ENCODE measurements at regions not wholly inside any gene's neighbourhood (a gene's known extent, or its start where the extent isn't known, plus 50 kb on each side); places are given as distances from the start of the nearest gene placed in this dataset.
A peak's percentile ranks its signal among the peaks of the same experiment; 100 is the strongest.

DNA sequence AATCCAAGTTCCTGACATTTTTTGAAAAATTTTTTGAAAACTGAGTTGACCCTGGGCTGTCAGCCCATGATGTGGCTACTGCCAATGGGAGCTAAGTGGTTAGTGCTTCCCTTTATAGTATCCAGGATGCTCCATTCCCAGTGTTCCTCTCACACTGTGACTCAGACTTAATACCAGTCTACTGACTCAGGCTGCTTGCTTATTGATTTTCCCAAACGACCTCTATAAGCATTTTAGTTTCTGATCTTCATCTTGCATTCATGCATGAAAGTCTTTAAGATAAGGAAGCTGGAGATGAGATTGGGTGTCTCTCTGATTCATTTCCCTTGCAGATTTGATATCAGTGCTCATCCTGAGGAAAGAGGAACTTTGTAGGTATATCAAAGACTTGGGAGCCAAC lies 560.0 kb downstream of the TBC1D32 start (continued):
- TF ChIP-seq, protein P1, sequence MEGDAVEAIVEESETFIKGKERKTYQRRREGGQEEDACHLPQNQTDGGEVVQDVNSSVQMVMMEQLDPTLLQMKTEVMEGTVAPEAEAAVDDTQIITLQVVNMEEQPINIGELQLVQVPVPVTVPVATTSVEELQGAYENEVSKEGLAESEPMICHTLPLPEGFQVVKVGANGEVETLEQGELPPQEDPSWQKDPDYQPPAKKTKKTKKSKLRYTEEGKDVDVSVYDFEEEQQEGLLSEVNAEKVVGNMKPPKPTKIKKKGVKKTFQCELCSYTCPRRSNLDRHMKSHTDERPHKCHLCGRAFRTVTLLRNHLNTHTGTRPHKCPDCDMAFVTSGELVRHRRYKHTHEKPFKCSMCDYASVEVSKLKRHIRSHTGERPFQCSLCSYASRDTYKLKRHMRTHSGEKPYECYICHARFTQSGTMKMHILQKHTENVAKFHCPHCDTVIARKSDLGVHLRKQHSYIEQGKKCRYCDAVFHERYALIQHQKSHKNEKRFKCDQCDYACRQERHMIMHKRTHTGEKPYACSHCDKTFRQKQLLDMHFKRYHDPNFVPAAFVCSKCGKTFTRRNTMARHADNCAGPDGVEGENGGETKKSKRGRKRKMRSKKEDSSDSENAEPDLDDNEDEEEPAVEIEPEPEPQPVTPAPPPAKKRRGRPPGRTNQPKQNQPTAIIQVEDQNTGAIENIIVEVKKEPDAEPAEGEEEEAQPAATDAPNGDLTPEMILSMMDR (IDR thresholded peaks at IDR 0.05), result no peak
- TF ChIP-seq PRRX2 (CRISPR knock-in tag; IDR thresholded peaks at IDR 0.05), result no peak
- TF ChIP-seq IRF2 (CRISPR knock-in tag; IDR thresholded peaks at IDR 0.05; ENCODE audit: borderline replicate concordance, low read depth), result no peak
- TF ChIP-seq PRDM15 (CRISPR knock-in tag; IDR thresholded peaks at IDR 0.05), result no peak

DNA sequence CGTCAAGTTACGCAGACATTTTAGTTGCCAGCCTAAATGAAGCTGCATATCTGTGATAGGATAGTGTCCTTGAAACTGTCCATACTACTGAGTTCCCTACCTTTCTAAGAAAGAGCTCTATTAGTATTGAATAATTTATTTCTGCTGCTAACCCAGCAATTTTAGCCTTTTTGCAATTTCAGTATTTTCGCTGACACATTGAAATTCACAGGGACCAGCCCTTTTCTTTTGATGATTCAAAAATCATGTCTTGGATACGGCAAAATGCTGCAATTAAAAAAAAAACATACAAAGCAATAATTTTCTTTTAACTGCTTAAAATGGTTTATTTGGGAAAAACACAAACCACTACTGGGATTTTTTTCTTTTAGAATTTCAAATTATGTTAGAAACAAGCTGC lies 563.3 kb downstream of the TBC1D32 start:
- Mint-ChIP-seq H3K4me3 (no peak overlapping the region), H3K9me3 (no peaks in the 10 kb centered on the region), H3K4me1 (peaks cover 3% of the 10 kb centered on the region; the same call in 1 of the 2 replicates), H3K27me3 (ENCODE audit: low read depth) (no peaks in the 10 kb centered on the region), H3K36me3 (no peaks in the 10 kb centered on the region), H3K27ac (no peak overlapping the region)
- POLR2A ChIA-PET, result interaction anchor here (0.7 kb wide), 1 partner anchor 9 kb away, joined by 3 read pairs; no protein-coding TSS in a partner anchor
- ATAC-seq (no peak), DNase-seq (ENCODE audit: low spot score) (no peak)
- no peak for TF ChIP-seq HMGA2 (CRISPR knock-in tag; IDR thresholded peaks at IDR 0.05)
- no peak for TF ChIP-seq ELF4 (CRISPR knock-in tag; IDR thresholded peaks at IDR 0.05; ENCODE audit: low read depth)
- TF ChIP-seq, protein P2, sequence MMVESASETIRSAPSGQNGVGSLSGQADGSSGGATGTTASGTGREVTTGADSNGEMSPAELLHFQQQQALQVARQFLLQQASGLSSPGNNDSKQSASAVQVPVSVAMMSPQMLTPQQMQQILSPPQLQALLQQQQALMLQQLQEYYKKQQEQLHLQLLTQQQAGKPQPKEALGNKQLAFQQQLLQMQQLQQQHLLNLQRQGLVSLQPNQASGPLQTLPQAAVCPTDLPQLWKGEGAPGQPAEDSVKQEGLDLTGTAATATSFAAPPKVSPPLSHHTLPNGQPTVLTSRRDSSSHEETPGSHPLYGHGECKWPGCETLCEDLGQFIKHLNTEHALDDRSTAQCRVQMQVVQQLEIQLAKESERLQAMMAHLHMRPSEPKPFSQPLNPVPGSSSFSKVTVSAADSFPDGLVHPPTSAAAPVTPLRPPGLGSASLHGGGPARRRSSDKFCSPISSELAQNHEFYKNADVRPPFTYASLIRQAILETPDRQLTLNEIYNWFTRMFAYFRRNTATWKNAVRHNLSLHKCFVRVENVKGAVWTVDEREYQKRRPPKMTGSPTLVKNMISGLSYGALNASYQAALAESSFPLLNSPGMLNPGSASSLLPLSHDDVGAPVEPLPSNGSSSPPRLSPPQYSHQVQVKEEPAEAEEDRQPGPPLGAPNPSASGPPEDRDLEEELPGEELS (CRISPR knock-in tag; IDR thresholded peaks at IDR 0.05), result no peak
- TF ChIP-seq NFYB (CRISPR knock-in tag; conservative IDR thresholded peaks at IDR 0.05; ENCODE audit: low read depth), result no peak
- TF ChIP-seq NR2C2 (CRISPR knock-in tag; IDR thresholded peaks at IDR 0.05), result no peak
- no peak for TF ChIP-seq ATF1 (CRISPR knock-in tag; IDR thresholded peaks at IDR 0.05)
- no peak for TF ChIP-seq ZNF416 (CRISPR knock-in tag; IDR thresholded peaks at IDR 0.05)
- no peak for TF ChIP-seq MYBL2 (CRISPR knock-in tag; IDR thresholded peaks at IDR 0.05)
- no peak for TF ChIP-seq ZNF671 (CRISPR knock-in tag; IDR thresholded peaks at IDR 0.05)
- CTCF ChIA-PET, result no interaction called here

DNA sequence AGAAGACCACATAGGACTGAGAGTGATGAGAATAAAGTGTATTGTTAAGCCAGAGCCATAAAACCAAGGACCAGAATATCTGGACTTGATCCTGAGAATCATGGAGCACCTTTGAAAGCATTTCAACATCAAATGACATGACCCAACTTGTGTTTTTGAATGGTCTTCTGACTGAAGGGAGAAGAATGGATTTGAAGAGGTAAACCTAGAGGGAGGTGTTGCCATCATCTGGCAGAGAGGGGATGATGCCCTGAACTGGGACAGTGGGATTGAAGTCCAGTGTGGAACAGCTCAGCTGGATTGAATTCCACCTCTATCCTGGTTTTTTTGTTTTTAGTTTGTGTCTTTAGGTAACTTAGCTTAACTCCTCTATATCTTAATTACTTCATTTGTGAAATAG lies 570.0 kb downstream of the TBC1D32 start:
- ChIA-PET CTCF (interaction anchor here (1.6 kb wide), 1 partner anchor 358 kb away, joined by 10 read pairs; no protein-coding TSS in a partner anchor), POLR2A (no interaction called here)
- H3K27me3 Mint-ChIP-seq (ENCODE audit: low read depth), result no peaks in the 10 kb centered on the region
- ATAC-seq, result peak; percentile 79
- peaks cover 8% of the 10 kb centered on the region; the same call in 1 of the 2 replicates for H3K4me1 Mint-ChIP-seq
- no peak overlapping the region for H3K27ac Mint-ChIP-seq
- no peak for DNase-seq (ENCODE audit: low spot score)
- no peaks in the 10 kb centered on the region for H3K9me3 Mint-ChIP-seq
- no peak overlapping the region for H3K4me3 Mint-ChIP-seq
- no peaks in the 10 kb centered on the region for H3K36me3 Mint-ChIP-seq
- TF ChIP-seq ZNF232 (CRISPR knock-in tag; IDR thresholded peaks at IDR 0.05) (no peak), RELA (CRISPR knock-in tag; IDR thresholded peaks at IDR 0.05; ENCODE audit: borderline replicate concordance) (no peak), JAZF1 (CRISPR knock-in tag; IDR thresholded peaks at IDR 0.05) (no peak), KAT7 (CRISPR knock-in tag; IDR thresholded peaks at IDR 0.05; ENCODE audit: borderline replicate concordance) (no peak), SP1 (CRISPR knock-in tag; conservative IDR thresholded peaks at IDR 0.05) (no peak), ZNF263 (CRISPR knock-in tag; IDR thresholded peaks at IDR 0.05; ENCODE audit: low read depth) (no peak), ZBTB21 (CRISPR knock-in tag; IDR thresholded peaks at IDR 0.05; ENCODE audit: borderline replicate concordance) (no peak), NR1H2 (CRISPR knock-in tag; IDR thresholded peaks at IDR 0.05) (no peak), FOXK1 (CRISPR knock-in tag; IDR thresholded peaks at IDR 0.05) (no peak), ETV6 (CRISPR knock-in tag; IDR thresholded peaks at IDR 0.05) (no peak), NR2C2 (CRISPR knock-in tag; IDR thresholded peaks at IDR 0.05) (no peak), PREB (CRISPR knock-in tag; IDR thresholded peaks at IDR 0.05; ENCODE audit: borderline replicate concordance) (no peak), SOX15 (CRISPR knock-in tag; IDR thresholded peaks at IDR 0.05) (no peak), IRF2 (CRISPR knock-in tag; IDR thresholded peaks at IDR 0.05; ENCODE audit: borderline replicate concordance, low read depth) (no peak), ZNF671 (CRISPR knock-in tag; IDR thresholded peaks at IDR 0.05) (no peak)
